GM12892 (cell line): ENCODE measurements at regions not wholly inside any gene's neighbourhood (a gene's known extent, or its start where the extent isn't known, plus 50 kb on each side); places are given as distances from the start of the nearest gene placed in this dataset.

ENCODE experiments used
- DNase-seq: peaks from one replicate; pipeline ENCODE4 v3.0.0; 2011; ENCODE audit not compliant: insufficient read length
- FAIRE-seq: peaks from 2 replicates; lab custom pipeline; 2011; peaks lifted over from hg19 to GRCh38; lab: Jason Lieb, UNC
- POLR2A ChIP-seq: IDR thresholded peaks from 2 replicates; pipeline ENCODE4 v1.6.1; 2011; ENCODE audit warnings: low read depth, low read length, control low read depth
- POLR2AphosphoS5 ChIP-seq: IDR thresholded peaks from 2 replicates; pipeline ENCODE4 v1.6.1; 2011; ENCODE audit warnings: low read depth, low read length, control low read depth
- TAF1 ChIP-seq: IDR thresholded peaks from 2 replicates; pipeline ENCODE4 v1.6.1; 2011; ENCODE audit warnings: low read depth, mild to moderate bottlenecking, control low read depth, low read length, borderline replicate concordance

DNA sequence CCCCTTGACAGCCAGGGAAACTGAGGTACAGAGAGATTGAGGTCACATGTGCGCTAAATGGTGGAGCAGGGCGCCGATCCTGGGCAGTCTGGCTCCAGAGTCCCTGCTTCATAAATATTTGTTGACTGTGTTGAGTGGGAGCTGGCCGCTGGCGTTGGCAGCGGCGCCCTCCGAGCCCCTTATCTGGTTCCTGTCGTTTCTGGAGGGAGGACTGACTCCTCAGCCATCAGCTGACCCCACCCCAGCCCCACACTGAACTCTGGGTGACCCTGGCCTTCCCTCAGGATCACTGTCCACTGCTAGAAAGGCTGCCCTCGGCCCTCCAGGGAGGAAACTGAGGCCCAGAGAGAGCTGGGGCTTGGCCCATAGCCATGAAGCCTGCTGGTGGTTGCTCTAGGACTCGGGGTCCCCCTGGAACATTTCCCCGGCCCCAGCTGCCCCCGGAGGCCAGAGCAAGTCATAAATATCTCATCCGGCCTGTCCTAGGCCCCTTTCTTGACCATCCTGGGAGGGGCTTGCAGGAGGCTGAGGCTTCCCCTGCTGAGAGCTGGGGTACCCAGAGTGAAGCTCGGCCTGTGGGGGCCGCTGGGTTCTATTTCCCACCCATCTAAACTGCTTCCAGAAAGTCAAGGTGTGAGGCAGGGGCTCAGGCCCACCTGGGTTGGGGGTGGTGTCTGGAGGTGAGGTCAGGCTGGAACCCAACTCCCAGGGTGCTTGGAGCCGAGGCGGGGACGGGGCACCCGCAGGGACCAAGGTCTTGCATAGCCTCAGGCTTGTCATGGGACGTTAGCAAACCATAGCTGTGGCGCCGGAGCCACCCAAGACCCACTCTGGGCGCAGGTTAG lies 51.7 kb upstream of the GSE1 start:
- DNase-seq, result no peak

DNA sequence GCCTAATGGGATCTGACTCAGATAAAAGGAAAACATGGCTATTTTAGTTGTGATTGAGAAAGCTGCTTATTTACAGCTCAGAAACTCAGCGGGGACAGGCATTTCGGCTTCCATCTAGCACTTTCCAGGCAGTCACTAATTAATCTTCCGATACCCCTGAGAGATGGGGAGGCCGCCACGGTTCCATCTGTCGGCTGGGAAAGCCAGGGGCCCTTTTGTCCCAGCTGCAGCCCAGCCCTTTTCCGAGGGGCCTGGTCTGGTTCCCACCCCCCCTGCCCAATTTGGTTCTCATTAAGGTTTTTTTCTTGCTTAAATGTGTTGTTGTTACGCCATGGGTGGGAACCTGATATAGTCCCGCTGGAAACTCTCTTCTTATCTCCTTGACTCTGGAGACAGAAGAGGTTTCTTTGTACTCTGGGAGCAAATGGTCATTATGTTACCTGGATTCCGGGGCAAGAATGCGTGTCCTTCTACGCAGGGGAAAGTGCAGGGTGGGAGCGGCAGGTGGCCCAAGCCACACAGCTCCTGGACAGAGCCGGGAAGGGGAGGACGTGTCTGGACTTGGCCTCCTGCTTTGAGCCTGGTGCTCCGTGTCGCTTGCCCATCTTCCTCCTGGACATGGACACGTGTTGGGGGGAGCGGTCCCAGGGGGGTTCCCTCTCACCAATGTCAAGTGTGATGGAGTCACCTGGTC lies 50.9 kb upstream of the GSE1 start:
- DNase-seq (no peak), FAIRE-seq (no peak)
- TF ChIP-seq POLR2A (no peak), POLR2AphosphoS5 (no peak), TAF1 (no peak)

More for the DNA sequence above, 51.7 kb upstream of the GSE1 start:
- no peak for TF ChIP-seq POLR2A
- TF ChIP-seq POLR2AphosphoS5, result no peak
- TF ChIP-seq TAF1, result no peak
- FAIRE-seq, result no peak

DNA sequence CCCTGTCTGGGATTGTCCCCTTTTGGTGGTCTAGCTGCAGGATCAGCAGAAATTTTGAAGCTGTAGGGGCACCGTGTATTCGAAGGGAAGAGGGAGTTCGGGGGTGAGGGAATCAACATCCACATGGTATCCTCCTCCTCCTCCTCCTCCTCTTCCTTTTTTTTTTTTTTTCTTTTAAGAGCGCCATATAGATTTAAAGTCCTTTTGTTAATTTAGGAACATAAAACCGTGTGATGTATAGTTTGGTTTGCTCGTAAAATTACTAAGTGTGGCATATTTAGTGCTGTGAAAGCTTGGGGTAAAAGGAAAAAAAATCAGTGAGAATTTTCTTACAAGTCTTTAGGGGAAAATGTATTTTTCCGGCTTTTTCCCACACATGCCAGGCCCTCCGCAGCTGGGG lies 50.1 kb upstream of the GSE1 start:
- TF ChIP-seq POLR2AphosphoS5, result no peak
- TF ChIP-seq TAF1, result no peak
- TF ChIP-seq POLR2A, result no peak
- FAIRE-seq (no peak), DNase-seq (no peak)
